ENCODE measurements at regions not wholly inside any gene's neighbourhood (a gene's known extent, or its start where the extent isn't known, plus 50 kb on each side); places are given as distances from the start of the nearest gene placed in this dataset.

- no peak overlapping the region for H3K18ac ChIP-seq (ENCODE audit: extremely low read depth, low read length)
- no peak overlapping the region for H3K27ac ChIP-seq (ENCODE audit: low read depth, low read length)
- no peak overlapping the region for H4K5ac ChIP-seq (ENCODE audit: insufficient read length, low read depth, low read length)
- no peaks in the 10 kb centered on the region for H4K20me1 ChIP-seq (replicated peaks in 1 of 2; ENCODE audit: control insufficient read depth in 1 of 2, insufficient read depth in 2 of 2, low read length in 2 of 2)
- H4K8ac ChIP-seq (ENCODE audit: extremely low read depth, insufficient read depth, low read length), result no peak overlapping the region
- no peak overlapping the region for H3K9ac ChIP-seq (replicated peaks in 1 of 4; ENCODE audit: extremely low read depth in 1 of 4, low read depth in 3 of 4, low read length in 3 of 4)
- H3K4me1 ChIP-seq (replicated peaks in 1 of 4; ENCODE audit: control insufficient read depth in 3 of 4, insufficient read depth in 4 of 4, low read length in 3 of 4), result peaks cover 3 to 28% (median 14%) of the 10 kb centered on the region in 4 experiments; a peak in 4 of 7 replicates
- H3K4me3 ChIP-seq (ENCODE audit: extremely low read depth in 1 of 4, insufficient read depth in 2 of 4, low read depth in 3 of 4, low read length in 4 of 4), result no peak overlapping the region
- H2BK15ac ChIP-seq (ENCODE audit: low read length), result no peak overlapping the region
- no peak overlapping the region for H2BK120ac ChIP-seq (replicated peaks; ENCODE audit: low read depth, low read length)
- no peaks in the 10 kb centered on the region for H3K36me3 ChIP-seq (ENCODE audit: control insufficient read depth in 2 of 4, insufficient read depth in 4 of 4, low read length in 3 of 4)
- 87% methylated on average over 10 of the region's 10 CpGs; no CpG with 5 or more reads in 1 of the 2 experiments for WGBS, 2 experiments (ENCODE audit: extremely low coverage in 1 of 2, insufficient coverage in 1 of 2, insufficient read length in 1 of 2, insufficient replicate concordance in 2 of 2, low coverage in 1 of 2, low lambda C conversion rate in 2 of 2, missing lambda C conversion rate in 1 of 2)
- H2AK5ac ChIP-seq (ENCODE audit: low read depth, low read length), result no peak overlapping the region
- H3K56ac ChIP-seq (replicated peaks; ENCODE audit: insufficient read length, low read depth, low read length), result no peak overlapping the region
- no peaks in the 10 kb centered on the region for H3K27me3 ChIP-seq (replicated peaks in 1 of 4; ENCODE audit: control insufficient read depth in 3 of 4, extremely low read depth in 1 of 4, insufficient read depth in 3 of 4, low read length in 3 of 4)
- H3K79me1 ChIP-seq (ENCODE audit: low read depth, low read length), result no peaks in the 10 kb centered on the region
- no peak overlapping the region for H3K14ac ChIP-seq (ENCODE audit: insufficient read length)
- no peak for FAIRE-seq
- no peak overlapping the region for H3K4ac ChIP-seq (replicated peaks; ENCODE audit: insufficient read length, low read depth, low read length)
- H4K91ac ChIP-seq (replicated peaks; ENCODE audit: insufficient read length, low read length), result no peak overlapping the region
- DNase-seq (ENCODE audit: low read depth in 1 of 2, low spot score in 2 of 2), result no peak
- no peaks in the 10 kb centered on the region for H3K9me3 ChIP-seq (ENCODE audit: insufficient read depth in 2 of 2, low read depth in 1 of 2, low read length in 1 of 2)
- no peak overlapping the region for H2AFZ ChIP-seq (ENCODE audit: low read length)
- TF ChIP-seq JUND (IDR thresholded peaks at IDR 0.05; ENCODE audit: low read length) (no peak), RFX5 (IDR thresholded peaks at IDR 0.05; ENCODE audit: borderline replicate concordance, low read depth, low read length) (no peak), EZH2 (IDR thresholded peaks at IDR 0.05; ENCODE audit: low read depth, low read length, severe bottlenecking) (no peak), BRCA1 (IDR thresholded peaks at IDR 0.05; ENCODE audit: low read depth, low read length) (no peak), SP4 (IDR thresholded peaks at IDR 0.05; ENCODE audit: low read length) (no peak), SIX5 (IDR thresholded peaks at IDR 0.05; ENCODE audit: low read depth, low read length) (no peak)
- TF ChIP-seq, protein P1, sequence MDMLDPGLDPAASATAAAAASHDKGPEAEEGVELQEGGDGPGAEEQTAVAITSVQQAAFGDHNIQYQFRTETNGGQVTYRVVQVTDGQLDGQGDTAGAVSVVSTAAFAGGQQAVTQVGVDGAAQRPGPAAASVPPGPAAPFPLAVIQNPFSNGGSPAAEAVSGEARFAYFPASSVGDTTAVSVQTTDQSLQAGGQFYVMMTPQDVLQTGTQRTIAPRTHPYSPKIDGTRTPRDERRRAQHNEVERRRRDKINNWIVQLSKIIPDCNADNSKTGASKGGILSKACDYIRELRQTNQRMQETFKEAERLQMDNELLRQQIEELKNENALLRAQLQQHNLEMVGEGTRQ (IDR thresholded peaks at IDR 0.05; ENCODE audit: low read length), result no peak
- H2BK5ac ChIP-seq (ENCODE audit: low read depth, low read length), result no peak overlapping the region
- H3K79me2 ChIP-seq (ENCODE audit: control insufficient read depth in 1 of 2, insufficient read depth in 2 of 2, low read length in 2 of 2), result no peaks in the 10 kb centered on the region
- H3K4me2 ChIP-seq (ENCODE audit: insufficient read depth in 1 of 2, low read depth in 2 of 2, low read length in 2 of 2), result no peak overlapping the region
- no peak overlapping the region for H3K23ac ChIP-seq (ENCODE audit: insufficient read length)
- no peaks in the 10 kb centered on the region for H3K23me2 ChIP-seq (ENCODE audit: low read depth, low read length)
- ChIA-PET POLR2A (ENCODE audit: partially characterized antibody) (no interaction called here), CTCF (ENCODE audit: partially characterized antibody) (interaction anchor here (0.7 to 1.2 kb wide), 3 partner anchors 57 to 134 kb away, joined by 3 to 5 read pairs (median 4); no protein-coding TSS in a partner anchor)
- peak overlapping the region; percentile 24; the same call in 1 of the 2 replicates for H2BK20ac ChIP-seq (ENCODE audit: low read length)
- H2BK12ac ChIP-seq (ENCODE audit: low read depth, low read length), result no peak overlapping the region
Measured at GRCh38 chr5:124232515-124232914, 513.9 kb downstream of the ZNF608 start.

Data from H1 (cell line).